HG03039 (cell line): ENCODE measurements at regions not wholly inside any gene's neighbourhood (a gene's known extent, or its start where the extent isn't known, plus 50 kb on each side); places are given as distances from the start of the nearest gene placed in this dataset.

Source experiments
- ATAC-seq: cut with Tn5 transposase; IDR thresholded peaks from one replicate; pipeline ENCODE4 v1.9.1; 2021; ENCODE audit warnings: mild to moderate bottlenecking, moderate library complexity; ENCODE audit not compliant: unreplicated experiment

DNA sequence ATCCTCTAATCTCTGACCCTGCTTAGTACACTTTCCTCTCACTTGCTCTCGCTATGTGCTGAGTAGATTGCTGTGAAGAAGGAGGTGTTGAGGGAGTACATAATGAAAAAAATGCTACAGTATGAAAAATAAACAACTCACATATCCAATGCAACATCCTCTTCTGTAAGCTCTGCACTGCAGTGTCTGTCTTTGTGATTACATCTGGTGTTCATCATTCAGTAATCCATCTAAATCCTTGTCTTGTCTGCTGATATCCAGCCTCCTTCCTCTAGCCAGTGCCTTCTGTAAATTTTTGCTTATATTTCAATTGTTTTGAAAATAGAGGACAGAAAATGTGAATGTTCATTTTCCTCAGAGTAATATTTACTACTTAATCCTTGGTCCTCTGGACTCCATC, 57.4 kb upstream of the CDH12 start:
- no peak for ATAC-seq

DNA sequence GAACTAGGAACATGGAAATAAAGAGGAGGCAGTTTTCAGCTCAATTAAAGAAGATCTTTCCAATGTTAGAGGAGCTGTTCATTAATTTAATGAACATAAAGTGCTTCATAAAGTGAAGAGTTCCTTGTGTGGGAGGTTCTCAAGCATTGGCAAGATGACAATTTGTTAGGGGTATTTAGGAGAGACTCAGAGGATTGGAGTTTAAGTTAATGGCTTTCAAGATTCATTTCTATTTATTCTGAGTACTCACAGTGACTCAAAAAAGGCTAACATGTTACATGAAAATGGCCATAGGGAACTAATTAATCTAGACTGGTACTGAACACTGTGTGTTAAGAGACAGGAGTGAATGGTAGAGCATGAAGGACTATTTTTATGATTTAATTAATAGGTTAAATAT, 55.4 kb upstream of the CDH12 start:
- no peak for ATAC-seq

DNA sequence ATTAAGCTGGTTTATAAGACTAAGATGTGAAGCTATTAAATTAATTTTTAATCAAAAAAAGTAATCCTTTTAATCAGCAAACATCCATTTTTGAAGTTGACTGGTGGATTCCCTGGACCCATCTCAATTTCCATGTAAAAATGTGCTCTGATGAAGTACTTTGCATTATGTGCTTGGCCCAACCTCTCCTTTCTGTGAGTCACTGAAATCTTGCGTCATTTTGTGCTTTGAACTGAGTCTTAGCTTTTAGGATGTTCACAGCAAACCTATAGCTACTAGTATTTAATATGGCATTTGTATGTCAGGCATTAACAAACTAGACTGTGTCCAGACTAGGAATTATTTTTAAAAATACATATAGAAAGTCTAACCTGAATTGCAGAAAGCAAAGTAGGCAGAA, 55.0 kb upstream of the CDH12 start:
- no peak for ATAC-seq
